GM18520 (cell line): ENCODE measurements at regions not wholly inside any gene's neighbourhood (a gene's known extent, or its start where the extent isn't known, plus 50 kb on each side); places are given as distances from the start of the nearest gene placed in this dataset.
"Not testable (repeated sequence)": the region's sequence is repeated elsewhere in the genome, so short reads cannot be mapped to it uniquely, and the experiment has no call there.

Experiments used
- ATAC-seq: cut with Tn5 transposase; IDR thresholded peaks from one replicate; pipeline ENCODE4 v1.9.1; 2021; ENCODE audit not compliant: unreplicated experiment

- no peak for ATAC-seq
These were observed 83.9 kb upstream of the SIPA1L2 start for GRCh38 chr1:232713785-232714184.

GRCh38 chr1:232715154-232715553 lies 85.2 kb upstream of the SIPA1L2 start:
- ATAC-seq = no peak

GRCh38 chr1:232717911-232718310 lies 87.3 kb upstream of the MAP10 start:
- not testable (repeated sequence) for ATAC-seq

DNA sequence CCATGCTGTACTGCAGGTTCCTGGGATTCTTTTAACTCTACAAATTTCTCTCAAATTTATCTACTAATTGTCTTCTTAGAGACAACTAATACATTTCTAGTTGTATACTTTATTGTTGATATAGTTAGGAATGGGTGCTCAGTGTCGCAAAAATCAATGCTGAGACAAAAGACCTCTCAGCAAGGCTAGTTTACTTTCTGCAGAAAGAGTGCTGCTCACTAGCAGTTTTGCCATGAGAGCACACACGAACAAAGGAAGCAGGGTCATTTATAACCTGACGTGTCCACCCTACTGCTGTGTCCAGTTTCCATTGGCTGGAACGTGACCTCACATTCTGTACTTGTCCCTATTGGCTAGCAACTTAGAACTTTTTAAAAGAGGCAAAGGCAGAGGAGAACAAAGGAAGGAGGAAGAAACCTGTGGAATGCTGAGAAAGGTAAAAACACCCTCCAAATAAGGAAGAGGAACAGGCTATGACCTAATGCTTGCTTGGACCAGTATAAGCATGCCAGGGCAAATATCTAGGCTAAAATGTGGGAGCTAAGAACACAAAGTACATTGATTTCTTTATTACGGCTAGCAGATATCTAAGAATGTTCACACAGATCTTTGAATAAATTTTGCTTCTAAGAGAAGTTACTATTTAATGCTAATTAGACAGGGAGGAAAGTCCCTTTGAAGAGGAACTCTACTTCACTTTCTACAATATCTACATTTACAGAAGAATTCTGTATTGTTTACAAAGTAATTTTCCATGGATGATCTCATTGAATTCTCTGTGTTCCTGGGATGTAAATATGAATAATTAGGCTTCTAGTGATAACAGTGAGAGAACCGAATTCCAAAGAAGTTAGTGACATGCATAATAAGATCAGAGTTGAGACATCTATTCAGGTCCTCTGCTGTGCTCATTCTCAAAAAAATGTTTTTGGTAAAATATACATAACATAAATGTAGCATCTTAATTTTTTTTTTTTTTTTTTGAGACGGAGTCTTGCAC lies 86.0 kb upstream of the MAP10 start:
- no peak for ATAC-seq

GRCh38 chr1:232722626-232723025 lies 82.6 kb upstream of the MAP10 start:
- no peak for ATAC-seq

DNA sequence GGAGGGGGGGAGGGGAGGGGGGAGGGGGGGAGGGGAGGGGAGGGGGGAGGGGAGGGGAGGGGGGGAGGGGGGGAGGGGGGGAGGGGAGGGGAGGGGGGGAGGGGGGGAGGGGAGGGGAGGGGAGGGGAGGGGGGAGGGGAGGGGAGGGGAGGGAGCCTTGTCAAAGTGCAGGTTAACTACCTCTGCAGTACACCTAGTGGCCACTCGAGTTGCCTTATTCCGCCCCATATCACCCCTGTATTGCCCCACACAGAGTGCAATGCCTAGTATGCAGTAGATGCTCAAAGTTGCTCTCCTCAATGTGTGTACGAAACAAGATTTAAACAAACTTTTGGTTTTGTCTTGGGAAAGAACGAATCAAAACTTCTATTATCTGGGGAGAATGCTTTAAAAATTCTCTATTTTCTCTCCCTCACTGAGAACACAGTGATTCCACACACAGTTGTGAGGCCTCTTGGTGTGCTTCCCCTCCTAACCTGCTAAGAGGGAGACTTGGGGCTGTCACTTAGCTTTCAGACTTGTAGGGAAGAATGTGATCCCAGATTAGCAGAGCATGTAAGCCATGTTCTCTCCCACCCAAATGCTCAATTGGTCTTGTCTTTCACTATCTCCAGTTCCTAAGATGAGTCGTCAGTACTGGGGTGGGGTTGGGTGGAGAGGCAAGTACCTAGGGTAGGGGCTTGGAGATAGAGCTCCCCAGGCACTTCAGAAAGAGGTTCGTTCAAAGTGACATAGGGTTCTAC lies 79.7 kb upstream of the MAP10 start:
- ATAC-seq = no peak

DNA sequence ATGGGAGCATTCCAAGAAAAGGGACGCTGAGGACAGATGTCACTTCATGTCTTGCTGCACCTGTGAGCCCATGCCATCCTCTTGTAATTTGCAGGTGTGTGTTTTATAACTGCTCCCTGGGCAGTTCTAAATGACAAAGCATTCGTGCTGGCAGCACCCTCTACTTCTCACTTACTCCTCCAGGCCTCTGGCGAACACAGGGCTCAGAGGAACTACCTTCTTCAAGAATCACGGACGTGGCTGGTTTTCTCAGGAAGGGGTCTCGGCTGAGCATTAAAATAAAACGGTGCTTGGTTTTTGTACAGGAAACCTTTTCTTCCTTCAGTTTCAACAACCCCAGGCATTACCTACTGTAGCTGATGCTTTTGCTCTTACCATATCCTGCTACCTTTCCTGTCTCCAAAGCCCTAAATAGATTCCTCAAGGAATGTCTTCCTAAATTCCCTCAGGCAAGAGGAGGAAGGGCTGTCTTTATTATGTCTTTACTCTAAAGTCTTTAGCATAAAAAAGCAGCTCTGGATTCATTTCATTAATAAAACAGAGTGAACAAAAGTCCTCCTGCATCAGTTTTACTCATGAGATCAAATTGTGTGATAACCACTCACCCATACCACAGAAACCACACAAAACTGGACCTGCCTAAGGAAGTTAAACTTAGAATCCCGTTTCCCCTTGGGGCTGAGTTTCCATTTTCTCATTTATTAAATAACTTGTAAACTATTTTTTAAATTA lies 79.0 kb upstream of the MAP10 start:
- ATAC-seq = no peak

- ATAC-seq = no peak
These were observed 76.5 kb upstream of the MAP10 start for GRCh38 chr1:232728507-232729263.

- ATAC-seq = no peak
These were observed 72.8 kb upstream of the MAP10 start for GRCh38 chr1:232732344-232732910.

DNA sequence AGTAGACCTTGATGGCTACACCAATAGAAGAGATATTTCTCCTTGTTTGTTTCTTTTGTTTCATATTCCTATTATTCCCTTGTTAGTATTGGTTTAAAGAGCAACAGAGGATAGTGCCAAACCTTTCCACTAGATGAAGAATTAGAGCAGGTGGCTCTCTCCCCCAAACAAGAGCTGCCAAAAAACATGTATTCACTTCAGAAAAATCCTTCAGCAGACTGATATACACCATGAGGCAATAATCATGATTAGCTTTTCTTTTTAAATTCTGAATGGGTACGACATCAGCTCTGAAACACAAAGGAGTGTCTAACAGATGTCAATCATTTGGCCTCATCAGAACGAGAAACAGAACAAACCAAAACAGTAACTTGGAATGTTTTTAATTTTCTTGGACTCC lies 67.3 kb upstream of the MAP10 start:
- no peak for ATAC-seq

GRCh38 chr1:232743999-232744398 lies 61.2 kb upstream of the MAP10 start:
- ATAC-seq = no peak

DNA sequence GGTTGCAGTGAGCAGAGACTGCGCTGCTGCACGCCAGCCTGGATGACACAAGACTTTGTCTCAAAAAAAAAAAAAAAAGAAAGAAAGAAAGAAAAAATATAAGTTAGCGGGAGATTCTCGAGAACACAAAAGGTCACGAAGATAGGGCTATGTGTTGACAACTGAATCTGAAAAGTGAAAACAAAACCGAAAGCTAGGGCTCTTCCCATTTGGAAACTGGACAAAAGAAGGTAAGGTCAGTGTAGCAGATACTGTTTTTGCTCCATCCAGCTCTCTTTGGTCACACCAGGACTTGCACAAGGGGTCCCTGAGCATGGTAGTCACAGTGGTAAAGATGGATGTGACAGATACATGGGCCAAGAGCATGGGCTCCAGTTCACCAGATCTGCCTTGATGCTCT lies 60.4 kb upstream of the MAP10 start:
- ATAC-seq = no peak

GRCh38 chr1:232745698-232746097 lies 59.5 kb upstream of the MAP10 start:
- not testable (repeated sequence) for ATAC-seq

DNA sequence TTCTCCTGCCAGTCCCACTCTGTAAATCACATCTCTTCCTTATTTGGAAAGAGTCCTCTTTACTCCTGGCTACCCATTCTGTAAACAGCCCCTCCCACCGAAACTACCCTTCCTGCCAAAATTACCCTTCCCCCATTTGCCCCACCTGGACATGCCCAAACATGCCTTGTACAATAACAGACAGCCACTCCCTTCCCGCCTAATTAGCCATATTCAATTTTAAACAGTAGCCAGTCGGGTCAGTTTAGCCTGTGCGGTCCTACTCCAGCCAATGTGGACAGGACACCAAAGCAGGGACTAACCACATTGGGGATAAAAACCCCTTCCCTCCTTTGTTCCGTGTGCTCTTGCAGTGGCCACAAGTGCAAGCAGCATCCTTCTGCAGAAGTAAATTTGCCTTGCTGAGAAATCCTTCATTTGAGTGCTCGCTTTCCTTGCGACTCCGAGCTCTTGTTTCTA lies 56.3 kb upstream of the MAP10 start:
- no peak for ATAC-seq

DNA sequence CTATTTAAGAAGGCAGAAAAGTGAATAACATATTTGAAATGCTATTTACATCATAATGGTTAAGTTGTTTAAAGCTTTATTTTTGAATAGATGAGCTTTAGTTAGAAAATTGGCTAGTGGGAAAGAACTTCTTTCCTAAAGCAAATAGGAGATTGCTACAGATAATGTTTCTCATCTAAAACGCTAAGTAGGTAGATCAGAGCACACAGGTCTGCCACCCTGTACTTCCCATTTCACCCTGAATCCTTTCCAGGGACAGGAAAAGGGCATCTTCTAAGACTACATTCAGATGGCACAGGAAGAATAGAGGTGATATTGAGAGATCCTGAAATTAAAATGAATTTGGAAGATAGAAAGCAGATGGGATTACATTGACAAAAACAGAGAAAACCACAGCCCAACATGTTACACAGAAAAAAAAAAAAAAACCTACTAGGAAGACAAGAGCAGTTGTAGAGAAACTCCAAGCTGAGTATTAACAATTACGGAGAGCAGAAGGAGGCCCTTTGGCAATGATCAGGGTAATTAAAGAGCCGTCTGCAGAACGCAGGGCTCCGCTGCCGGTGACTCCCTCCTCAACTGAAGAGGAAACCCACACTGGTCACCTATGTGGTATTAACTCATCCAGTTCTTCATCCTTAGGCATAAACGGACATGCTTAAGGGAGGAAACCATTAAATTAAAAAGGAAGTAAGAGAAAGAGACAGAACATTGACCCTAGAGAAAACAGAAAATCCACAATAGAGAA lies 53.6 kb upstream of the MAP10 start:
- no peak for ATAC-seq

DNA sequence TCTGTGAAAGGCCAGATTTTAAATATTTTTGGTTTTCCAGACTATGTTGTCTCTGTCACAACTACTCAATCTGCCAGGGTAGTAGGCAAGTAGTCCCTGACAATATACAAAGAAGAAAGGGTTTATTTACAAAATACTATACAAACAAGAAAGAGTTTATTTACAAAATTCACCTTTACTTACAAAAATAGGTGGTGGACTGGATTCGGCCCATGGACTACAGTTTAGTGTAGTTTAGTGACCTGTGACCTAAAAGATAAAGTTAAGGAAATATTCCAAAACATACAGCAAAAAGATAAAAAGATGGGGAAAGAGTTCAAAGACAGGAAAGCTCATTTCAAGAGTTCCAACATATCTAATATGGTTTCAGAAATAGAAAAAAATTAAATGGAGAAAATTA lies 52.9 kb upstream of the MAP10 start:
- ATAC-seq = no peak

DNA sequence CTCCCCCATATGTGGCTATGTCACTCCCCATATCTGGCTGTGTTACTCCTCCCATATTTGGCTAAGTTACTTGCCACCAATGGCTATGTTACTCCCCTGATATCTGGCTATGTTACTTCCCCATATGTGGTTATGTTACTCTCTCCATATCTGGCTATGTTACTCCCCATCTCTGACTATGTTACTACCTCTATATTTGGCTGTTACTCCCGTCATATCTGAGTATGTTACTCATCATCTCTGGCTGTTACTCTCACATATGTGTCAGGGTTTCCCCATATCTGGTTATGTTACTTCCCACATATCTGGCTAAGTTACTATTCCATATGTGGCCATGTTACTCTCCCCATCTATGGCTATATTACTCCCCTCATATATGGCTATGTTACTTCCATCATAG lies 50.3 kb upstream of the MAP10 start:
- no peak for ATAC-seq
